GM21381 (cell line): ENCODE measurements at regions not wholly inside any gene's neighbourhood (a gene's known extent, or its start where the extent isn't known, plus 50 kb on each side); places are given as distances from the start of the nearest gene placed in this dataset.

Source experiments
- ATAC-seq: cut with Tn5 transposase; IDR thresholded peaks from one replicate; pipeline ENCODE4 v1.9.1; 2021; ENCODE audit warnings: mild to moderate bottlenecking, moderate library complexity; ENCODE audit not compliant: unreplicated experiment

- no peak for ATAC-seq
Observed at GRCh38 chr9:120221844-120222243, 358.1 kb downstream of the CDK5RAP2 start.

- no peak for ATAC-seq
Observed at GRCh38 chr9:120214332-120214731, 365.6 kb downstream of the CDK5RAP2 start.

GRCh38 chr9:120212853-120213200 is 367.1 kb downstream of the CDK5RAP2 start:
- ATAC-seq = peak; percentile 43

- peak; percentile 82 for ATAC-seq
Observed at GRCh38 chr9:120212153-120212852, 367.7 kb downstream of the CDK5RAP2 start.

- no peak for ATAC-seq
Observed at GRCh38 chr9:120210274-120210673, 369.7 kb downstream of the CDK5RAP2 start.

- no peak for ATAC-seq
Observed at GRCh38 chr9:120202856-120203654, 376.9 kb downstream of the CDK5RAP2 start.

- no peak for ATAC-seq
Observed at GRCh38 chr9:120198027-120198426, 381.9 kb downstream of the CDK5RAP2 start.

GRCh38 chr9:120197605-120198004 is 382.4 kb downstream of the CDK5RAP2 start:
- ATAC-seq = no peak

- ATAC-seq = no peak
Observed at GRCh38 chr9:120191141-120191540, 388.8 kb downstream of the CDK5RAP2 start.

- no peak for ATAC-seq
Observed at GRCh38 chr9:120187758-120188157, 392.2 kb downstream of the CDK5RAP2 start.

- no peak for ATAC-seq
Observed at GRCh38 chr9:120186276-120186675, 393.7 kb downstream of the CDK5RAP2 start.

- ATAC-seq = no peak
Observed at GRCh38 chr9:120184266-120184665, 395.7 kb downstream of the CDK5RAP2 start.

GRCh38 chr9:120183615-120184014 is 396.4 kb downstream of the CDK5RAP2 start:
- no peak for ATAC-seq

GRCh38 chr9:120182011-120182410 is 398.0 kb downstream of the CDK5RAP2 start:
- ATAC-seq = no peak

- no peak for ATAC-seq
Observed at GRCh38 chr9:120177121-120177520, 402.8 kb downstream of the CDK5RAP2 start.

GRCh38 chr9:120175031-120175430 is 404.9 kb downstream of the CDK5RAP2 start:
- no peak for ATAC-seq

GRCh38 chr9:120161776-120162175 is 418.2 kb downstream of the CDK5RAP2 start:
- no peak for ATAC-seq

GRCh38 chr9:120158221-120158620 is 421.7 kb downstream of the CDK5RAP2 start:
- no peak for ATAC-seq

- ATAC-seq = no peak
Observed at GRCh38 chr9:120156376-120156775, 423.6 kb downstream of the CDK5RAP2 start.

GRCh38 chr9:120153258-120153657 is 426.7 kb downstream of the CDK5RAP2 start:
- no peak for ATAC-seq

- ATAC-seq = no peak
Observed at GRCh38 chr9:120152295-120152694, 427.7 kb downstream of the CDK5RAP2 start.

- ATAC-seq = no peak
Observed at GRCh38 chr9:120151806-120152205, 428.2 kb downstream of the CDK5RAP2 start.
